Neural progenitor cell (in vitro differentiated cells): ENCODE measurements at regions not wholly inside any gene's neighbourhood (a gene's known extent, or its start where the extent isn't known, plus 50 kb on each side); places are given as distances from the start of the nearest gene placed in this dataset.

Source experiments
- DNase-seq: peaks from one replicate; pipeline ENCODE4 v3.0.0-alpha.2; 2016; ENCODE audit warnings: low spot score
- H2AFZ ChIP-seq: fragments of 200-600 bp; sonication (generic); replicated peaks from 2 replicates; pipeline ENCODE4 v1.6.1; 2016; ENCODE audit warnings: antibody characterized with exemption
- H3F3A ChIP-seq: fragments of 200-600 bp; sonication (generic); 2 replicates; pipeline ENCODE4 v1.6.1; 2016; ENCODE audit warnings: antibody characterized with exemption, low read depth
- H3K27ac ChIP-seq: fragments of 200-600 bp; sonication (generic); 2 replicates; pipeline ENCODE4 v1.5.1; 2016; ENCODE audit warnings: mild to moderate bottlenecking
- H3K27me3 ChIP-seq: fragments of 200-600 bp; sonication (generic); 2 replicates; pipeline ENCODE4 v1.6.1; 2016; ENCODE audit warnings: mild to moderate bottlenecking, moderate library complexity
- H3K36me3 ChIP-seq: fragments of 200-600 bp; sonication (generic); 2 replicates; pipeline ENCODE4 v1.5.1; 2016
- H3K4me1 ChIP-seq: fragments of 200-600 bp; sonication (generic); 2 replicates; pipeline ENCODE4 v1.6.1; 2016; ENCODE audit warnings: mixed run types
- H3K4me2 ChIP-seq: fragments of 200-600 bp; sonication (generic); 2 replicates; pipeline ENCODE4 v1.6.1; 2016
- H3K4me3 ChIP-seq: fragments of 200-600 bp; sonication (generic); 2 replicates; pipeline ENCODE4 v1.5.1; 2016
- H3K79me2 ChIP-seq: fragments of 200-600 bp; sonication (generic); 2 replicates; pipeline ENCODE4 v1.6.1; 2016; ENCODE audit warnings: low read depth
- H3K9ac ChIP-seq: fragments of 200-600 bp; sonication (generic); 2 replicates; pipeline ENCODE4 v1.6.1; 2016
- H3K9me3 ChIP-seq: fragments of 200-600 bp; sonication (generic); 2 replicates; pipeline ENCODE4 v1.5.1; 2016; ENCODE audit warnings: low read depth
- H4K20me1 ChIP-seq: fragments of 200-600 bp; sonication (generic); 2 replicates; pipeline ENCODE4 v1.6.1; 2016; ENCODE audit warnings: low read depth
- H3K27ac Mint-ChIP-seq: 3 replicates; pipeline ENCODE4 v1.8.0; 2021; ENCODE audit warnings: mixed read lengths
- H3K27me3 Mint-ChIP-seq: 2 replicates; pipeline ENCODE4 v1.8.0; 2022; ENCODE audit warnings: low read depth, mild to moderate bottlenecking, inconsistent platforms, moderate library complexity, mixed read lengths; ENCODE audit not compliant: insufficient read depth
- H3K36me3 Mint-ChIP-seq: 3 replicates; pipeline ENCODE4 v1.8.0; 2021; ENCODE audit warnings: mixed read lengths
- H3K4me1 Mint-ChIP-seq: 3 replicates; pipeline ENCODE4 v1.8.0; 2021; ENCODE audit warnings: mixed read lengths
- H3K4me3 Mint-ChIP-seq: 3 replicates; pipeline ENCODE4 v1.8.0; 2021; ENCODE audit warnings: mild to moderate bottlenecking, moderate library complexity, mixed read lengths
- H3K9me3 Mint-ChIP-seq: 3 replicates; pipeline ENCODE4 v1.8.0; 2020; ENCODE audit warnings: mixed read lengths
- CTCF ChIP-seq: fragments of 200-600 bp; sonication (generic); IDR thresholded peaks from 2 replicates; pipeline ENCODE4 v1.5.1; 2017; ENCODE audit warnings: antibody characterized with exemption, mild to moderate bottlenecking
- EZH2 ChIP-seq: fragments of 200-600 bp; sonication (generic); IDR thresholded peaks from 2 replicates; pipeline ENCODE4 v1.6.1; 2017; ENCODE audit warnings: antibody characterized with exemption, mild to moderate bottlenecking, moderate library complexity
- EZH2phosphoT487 ChIP-seq: fragments of 200-600 bp; sonication (generic); IDR thresholded peaks from 2 replicates; pipeline ENCODE4 v1.6.1; 2017; ENCODE audit warnings: antibody characterized with exemption

- H3F3A ChIP-seq, result peaks cover 6% of the 10 kb centered on the region
- H3K27me3 Mint-ChIP-seq, result peaks cover 4% of the 10 kb centered on the region
- peaks cover 2% of the 10 kb centered on the region for H3K9me3 Mint-ChIP-seq
- H3K4me2 ChIP-seq, result peak overlapping the region; percentile 39
- H3K27me3 ChIP-seq, result no peaks in the 10 kb centered on the region
- no peaks in the 10 kb centered on the region for H4K20me1 ChIP-seq
- no peak for DNase-seq
- no peaks in the 10 kb centered on the region for H3K36me3 Mint-ChIP-seq
- no peak overlapping the region for H3K27ac Mint-ChIP-seq
- H3K4me1 Mint-ChIP-seq, result peaks cover 11% of the 10 kb centered on the region
- no peaks in the 10 kb centered on the region for H3K36me3 ChIP-seq
- no peak overlapping the region for H3K9ac ChIP-seq
- H3K4me1 ChIP-seq, result peaks cover 11% of the 10 kb centered on the region
- TF ChIP-seq EZH2 (no peak), CTCF (no peak), EZH2phosphoT487 (no peak)
- no peak overlapping the region for H3K27ac ChIP-seq
- H3K4me3 Mint-ChIP-seq, result no peak overlapping the region
- H3K4me3 ChIP-seq, result no peak overlapping the region
- no peak overlapping the region for H2AFZ ChIP-seq
- no peaks in the 10 kb centered on the region for H3K9me3 ChIP-seq
- no peaks in the 10 kb centered on the region for H3K79me2 ChIP-seq
Observed at GRCh38 chr18:25929787-25930186, 160.6 kb downstream of the SS18 start.

- no peak for DNase-seq
- no peak overlapping the region for H3K4me3 ChIP-seq
- H4K20me1 ChIP-seq, result no peaks in the 10 kb centered on the region
- peaks cover 11% of the 10 kb centered on the region for H3K4me1 ChIP-seq
- no peak overlapping the region for H3K27ac Mint-ChIP-seq
- peaks cover 2% of the 10 kb centered on the region for H3K9me3 Mint-ChIP-seq
- H3K4me1 Mint-ChIP-seq, result peaks cover 11% of the 10 kb centered on the region
- no peak overlapping the region for H3K27ac ChIP-seq
- H3K9me3 ChIP-seq, result no peaks in the 10 kb centered on the region
- no peak overlapping the region for H3K4me3 Mint-ChIP-seq
- TF ChIP-seq EZH2 (no peak), EZH2phosphoT487 (no peak), CTCF (no peak)
- H3K36me3 ChIP-seq, result no peaks in the 10 kb centered on the region
- H3F3A ChIP-seq, result peaks cover 6% of the 10 kb centered on the region
- H3K79me2 ChIP-seq, result no peaks in the 10 kb centered on the region
- H3K4me2 ChIP-seq, result no peak overlapping the region
- H3K36me3 Mint-ChIP-seq, result no peaks in the 10 kb centered on the region
- no peaks in the 10 kb centered on the region for H3K27me3 ChIP-seq
- H3K27me3 Mint-ChIP-seq, result peaks cover 4% of the 10 kb centered on the region
- no peak overlapping the region for H2AFZ ChIP-seq
- H3K9ac ChIP-seq, result no peak overlapping the region
Observed at GRCh38 chr18:25927830-25928229, 162.6 kb downstream of the SS18 start.

GRCh38 chr18:25923193-25923592 lies 167.2 kb downstream of the SS18 start:
- no peak overlapping the region for H3K4me2 ChIP-seq
- H3K9me3 Mint-ChIP-seq, result no peaks in the 10 kb centered on the region
- H3K27ac Mint-ChIP-seq, result no peak overlapping the region
- H3K79me2 ChIP-seq, result no peaks in the 10 kb centered on the region
- H3K27me3 ChIP-seq, result no peaks in the 10 kb centered on the region
- H2AFZ ChIP-seq, result no peak overlapping the region
- peaks cover 2% of the 10 kb centered on the region for H3K27me3 Mint-ChIP-seq
- no peaks in the 10 kb centered on the region for H3K9me3 ChIP-seq
- H4K20me1 ChIP-seq, result no peaks in the 10 kb centered on the region
- H3K9ac ChIP-seq, result no peak overlapping the region
- no peak for DNase-seq
- H3F3A ChIP-seq, result no peaks in the 10 kb centered on the region
- no peaks in the 10 kb centered on the region for H3K36me3 ChIP-seq
- H3K4me1 ChIP-seq, result no peaks in the 10 kb centered on the region
- H3K4me3 Mint-ChIP-seq, result no peak overlapping the region
- H3K4me3 ChIP-seq, result no peak overlapping the region
- H3K27ac ChIP-seq, result no peak overlapping the region
- H3K36me3 Mint-ChIP-seq, result no peaks in the 10 kb centered on the region
- no peaks in the 10 kb centered on the region for H3K4me1 Mint-ChIP-seq
- TF ChIP-seq EZH2 (no peak), EZH2phosphoT487 (no peak)

- no peaks in the 10 kb centered on the region for H3K9me3 Mint-ChIP-seq
- H3K4me1 ChIP-seq, result no peaks in the 10 kb centered on the region
- H3K9ac ChIP-seq, result no peak overlapping the region
- H3K4me3 Mint-ChIP-seq, result no peak overlapping the region
- H3K27me3 Mint-ChIP-seq, result peaks cover 2% of the 10 kb centered on the region
- H3K27ac ChIP-seq, result no peak overlapping the region
- no peak overlapping the region for H3K4me3 ChIP-seq
- TF ChIP-seq CTCF (peak; percentile 65), EZH2 (no peak), EZH2phosphoT487 (no peak)
- H3K27ac Mint-ChIP-seq, result no peak overlapping the region
- H3F3A ChIP-seq, result no peaks in the 10 kb centered on the region
- no peaks in the 10 kb centered on the region for H3K27me3 ChIP-seq
- no peak overlapping the region for H3K4me2 ChIP-seq
- no peaks in the 10 kb centered on the region for H3K36me3 Mint-ChIP-seq
- no peaks in the 10 kb centered on the region for H3K36me3 ChIP-seq
- no peaks in the 10 kb centered on the region for H3K79me2 ChIP-seq
- no peaks in the 10 kb centered on the region for H3K4me1 Mint-ChIP-seq
- H4K20me1 ChIP-seq, result no peaks in the 10 kb centered on the region
- no peaks in the 10 kb centered on the region for H3K9me3 ChIP-seq
- peak; percentile 39 for DNase-seq
- H2AFZ ChIP-seq, result peak overlapping the region; percentile 20
Observed at GRCh38 chr18:25921677-25922421, 168.6 kb downstream of the SS18 start.
